Smooth muscle cell (in vitro differentiated cells): ENCODE measurements at regions not wholly inside any gene's neighbourhood (a gene's known extent, or its start where the extent isn't known, plus 50 kb on each side); places are given as distances from the start of the nearest gene placed in this dataset.

Source experiments
- DNase-seq: peaks from one replicate; lab custom pipeline; 2025; ENCODE audit not compliant: unreplicated experiment; lab: John Stamatoyannopoulos, UW
- H2AFZ ChIP-seq: fragments of 200-600 bp; sonication (generic); 2 replicates; pipeline ENCODE4 v1.6.0; 2016; ENCODE audit warnings: antibody characterized with exemption, low read depth, mild to moderate bottlenecking
- H3F3A ChIP-seq: fragments of 200-600 bp; sonication (generic); 2 replicates; pipeline ENCODE4 v1.6.0; 2017; ENCODE audit warnings: antibody characterized with exemption, low read depth
- H3K27ac ChIP-seq: fragments of 200-600 bp; sonication (generic); 2 replicates; pipeline ENCODE4 v1.5.1; 2016; ENCODE audit warnings: low read depth, mild to moderate bottlenecking
- H3K27me3 ChIP-seq: fragments of 200-600 bp; sonication (generic); 2 replicates; pipeline ENCODE4 v1.6.1; 2016; ENCODE audit warnings: low read depth, mild to moderate bottlenecking
- H3K36me3 ChIP-seq: fragments of 200-600 bp; sonication (generic); 2 replicates; pipeline ENCODE4 v1.5.1; 2016; ENCODE audit warnings: low read depth
- H3K4me1 ChIP-seq: fragments of 200-600 bp; sonication (generic); 2 replicates; pipeline ENCODE4 v1.5.1; 2016; ENCODE audit warnings: low read depth
- H3K4me2 ChIP-seq: fragments of 200-600 bp; sonication (generic); 2 replicates; pipeline ENCODE4 v1.6.0; 2016; ENCODE audit warnings: mild to moderate bottlenecking
- H3K4me3 ChIP-seq: fragments of 200-600 bp; sonication (generic); 2 replicates; pipeline ENCODE4 v1.5.1; 2016; ENCODE audit warnings: mild to moderate bottlenecking
- H3K79me2 ChIP-seq: fragments of 200-600 bp; sonication (generic); 2 replicates; pipeline ENCODE4 v1.6.0; 2016; ENCODE audit warnings: low read depth, mild to moderate bottlenecking
- H3K9ac ChIP-seq: fragments of 200-600 bp; sonication (generic); 2 replicates; pipeline ENCODE4 v1.6.0; 2016; ENCODE audit warnings: low read depth
- H3K9me3 ChIP-seq: fragments of 200-600 bp; sonication (generic); replicated peaks from 2 replicates; pipeline ENCODE4 v1.5.1; 2016; ENCODE audit warnings: low read depth
- H4K20me1 ChIP-seq: fragments of 200-600 bp; sonication (generic); 2 replicates; pipeline ENCODE4 v1.6.0; 2016; ENCODE audit warnings: low read depth
- WGBS: methylation state at CpG from one replicate; pipeline ENCODE4 v1.1.7; 2016; ENCODE audit warnings: low lambda C conversion rate; 5-methylcytosine and 5-hydroxymethylcytosine counted together
- TF ChIP-seq, protein P1 (sequence below): fragments of 200-600 bp; sonication (generic); IDR thresholded peaks from 2 replicates; pipeline ENCODE4 v1.5.1; 2017; ENCODE audit warnings: borderline replicate concordance, mild to moderate bottlenecking, antibody characterized with exemption; ENCODE audit not compliant: insufficient read depth, poor library complexity, severe bottlenecking

DNA sequence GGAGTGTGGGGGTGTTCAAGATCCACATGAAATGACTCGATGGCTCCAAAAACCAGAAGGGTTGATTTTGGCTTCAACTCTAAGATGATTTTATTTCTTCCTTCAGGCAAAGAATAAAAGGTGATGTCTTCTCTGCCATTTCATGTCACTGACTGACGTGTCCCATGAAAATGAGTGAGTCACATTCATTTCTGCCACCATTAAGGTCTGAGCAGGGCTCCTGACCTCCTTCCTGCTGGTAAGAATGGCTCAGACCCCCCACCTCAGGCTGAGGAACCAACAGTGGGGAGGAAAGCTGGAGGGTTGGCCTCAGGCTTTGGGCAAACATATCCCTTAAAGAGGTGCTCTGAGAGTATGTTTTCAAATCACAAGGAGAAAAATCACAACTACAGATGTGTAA, 53.9 kb upstream of the ZNF354A start:
- no peak overlapping the region for H3K9ac ChIP-seq

DNA sequence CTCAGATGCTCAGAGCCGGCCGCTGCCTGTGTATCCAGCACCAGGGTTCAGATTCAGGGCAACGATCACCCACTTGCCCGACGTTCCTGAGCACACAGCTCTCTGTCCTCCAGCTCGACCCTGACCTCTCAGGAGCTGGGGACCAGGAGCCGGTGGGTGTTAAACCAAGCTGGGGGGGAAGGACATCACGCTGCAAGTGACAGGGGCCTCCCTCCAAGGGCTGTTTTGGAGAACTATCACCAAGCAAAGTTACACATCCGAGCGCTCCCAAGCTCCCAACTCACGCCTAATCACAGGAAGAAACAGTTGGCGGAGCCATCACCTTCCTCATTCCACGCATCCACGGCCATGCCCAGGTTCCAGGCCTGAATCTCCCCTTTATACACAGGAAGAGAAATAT, 51.5 kb upstream of the ZNF354A start:
- Histone ChIP-seq H4K20me1 (no peaks in the 10 kb centered on the region), H2AFZ (no peak overlapping the region), H3K79me2 (no peaks in the 10 kb centered on the region), H3K36me3 (no peaks in the 10 kb centered on the region), H3K9ac (no peak overlapping the region), H3K9me3 (no peaks in the 10 kb centered on the region), H3F3A (peaks cover 6% of the 10 kb centered on the region), H3K4me3 (no peak overlapping the region), H3K27ac (no peak overlapping the region), H3K27me3 (no peaks in the 10 kb centered on the region), H3K4me2 (no peak overlapping the region), H3K4me1 (peaks cover 4% of the 10 kb centered on the region)
- 93% methylated on average over 14 of the region's 14 CpGs for WGBS
- TF ChIP-seq, protein P1, sequence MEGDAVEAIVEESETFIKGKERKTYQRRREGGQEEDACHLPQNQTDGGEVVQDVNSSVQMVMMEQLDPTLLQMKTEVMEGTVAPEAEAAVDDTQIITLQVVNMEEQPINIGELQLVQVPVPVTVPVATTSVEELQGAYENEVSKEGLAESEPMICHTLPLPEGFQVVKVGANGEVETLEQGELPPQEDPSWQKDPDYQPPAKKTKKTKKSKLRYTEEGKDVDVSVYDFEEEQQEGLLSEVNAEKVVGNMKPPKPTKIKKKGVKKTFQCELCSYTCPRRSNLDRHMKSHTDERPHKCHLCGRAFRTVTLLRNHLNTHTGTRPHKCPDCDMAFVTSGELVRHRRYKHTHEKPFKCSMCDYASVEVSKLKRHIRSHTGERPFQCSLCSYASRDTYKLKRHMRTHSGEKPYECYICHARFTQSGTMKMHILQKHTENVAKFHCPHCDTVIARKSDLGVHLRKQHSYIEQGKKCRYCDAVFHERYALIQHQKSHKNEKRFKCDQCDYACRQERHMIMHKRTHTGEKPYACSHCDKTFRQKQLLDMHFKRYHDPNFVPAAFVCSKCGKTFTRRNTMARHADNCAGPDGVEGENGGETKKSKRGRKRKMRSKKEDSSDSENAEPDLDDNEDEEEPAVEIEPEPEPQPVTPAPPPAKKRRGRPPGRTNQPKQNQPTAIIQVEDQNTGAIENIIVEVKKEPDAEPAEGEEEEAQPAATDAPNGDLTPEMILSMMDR, result no peak
- no peak for DNase-seq

More for the DNA sequence above, 53.9 kb upstream of the ZNF354A start:
- H3K4me3 ChIP-seq, result no peak overlapping the region
- H3K27me3 ChIP-seq, result no peaks in the 10 kb centered on the region
- H3K4me2 ChIP-seq, result no peak overlapping the region
- peaks cover 8% of the 10 kb centered on the region for H3K4me1 ChIP-seq
- H3K9me3 ChIP-seq, result no peaks in the 10 kb centered on the region
- 83% methylated on average over 2 of the region's 2 CpGs for WGBS
- TF ChIP-seq, protein P1, result no peak
- no peaks in the 10 kb centered on the region for H3K36me3 ChIP-seq
- H4K20me1 ChIP-seq, result no peaks in the 10 kb centered on the region
- DNase-seq, result no peak
- no peak overlapping the region for H2AFZ ChIP-seq
- H3F3A ChIP-seq, result peaks cover 13% of the 10 kb centered on the region
- no peaks in the 10 kb centered on the region for H3K79me2 ChIP-seq
- no peak overlapping the region for H3K27ac ChIP-seq

DNA sequence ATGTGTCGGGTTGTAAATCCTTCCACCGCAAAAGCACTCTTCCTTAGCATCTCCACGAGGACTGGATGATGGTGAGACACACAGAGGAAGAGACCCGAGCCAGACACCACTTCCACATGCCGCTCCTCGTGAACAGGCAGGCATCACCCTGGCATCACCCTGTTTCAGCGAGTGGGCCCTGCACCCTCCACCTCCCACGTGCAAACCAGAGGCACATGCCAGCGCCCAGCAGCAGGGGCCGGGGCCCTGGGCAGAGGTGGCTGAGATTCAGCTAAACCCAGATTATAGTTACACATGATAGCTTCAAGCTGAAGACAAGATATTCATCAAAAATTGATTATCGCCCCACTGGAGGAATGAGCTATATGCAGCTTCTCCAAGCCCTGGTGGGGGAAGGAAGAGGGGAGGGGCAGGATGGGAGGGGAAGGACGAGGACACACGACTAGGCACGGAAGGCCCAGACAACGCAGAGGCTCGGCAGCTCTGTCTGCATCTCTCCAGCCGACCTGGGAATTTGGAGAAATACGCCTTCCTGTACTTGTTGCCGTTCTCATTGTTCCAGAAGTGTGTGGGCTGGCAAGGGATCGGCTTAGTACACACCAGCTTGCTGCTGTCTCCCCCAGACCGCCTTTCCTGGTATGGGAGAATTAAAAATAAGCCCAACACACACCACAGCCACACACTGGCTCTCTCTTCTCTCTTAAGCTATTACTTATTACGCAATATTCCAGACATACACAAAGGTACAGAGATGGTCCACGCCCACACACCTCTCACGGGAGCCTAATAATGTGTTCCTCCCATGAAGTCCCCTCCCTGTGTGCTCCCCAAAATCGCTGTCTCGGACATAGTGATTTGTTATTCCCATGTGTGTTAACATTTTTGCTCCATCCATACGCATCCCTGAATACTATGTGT, 50.4 kb upstream of the ZNF354A start:
- H3K9me3 ChIP-seq, result no peaks in the 10 kb centered on the region
- 73% methylated on average over 27 of the region's 27 CpGs for WGBS

More for the DNA sequence above, 50.4 kb upstream of the ZNF354A start:
- Histone ChIP-seq H2AFZ (no peak overlapping the region), H3K27ac (no peak overlapping the region), H3F3A (no peaks in the 10 kb centered on the region), H3K4me2 (no peak overlapping the region), H3K4me1 (no peaks in the 10 kb centered on the region), H3K4me3 (no peak overlapping the region), H3K9ac (no peak overlapping the region), H3K27me3 (no peaks in the 10 kb centered on the region), H3K79me2 (no peaks in the 10 kb centered on the region), H4K20me1 (no peaks in the 10 kb centered on the region), H3K36me3 (no peaks in the 10 kb centered on the region)
- DNase-seq, result no peak
- TF ChIP-seq, protein P1, result no peak
